ENCODE measurements at regions not wholly inside any gene's neighbourhood (a gene's known extent, or its start where the extent isn't known, plus 50 kb on each side); places are given as distances from the start of the nearest gene placed in this dataset.

GRCh38 chr3:24751020-24751419 is 256.4 kb upstream of the THRB start (continued):
- TF ChIP-seq POU5F1 (IDR thresholded peaks at IDR 0.05; ENCODE audit: low read depth, low read length) = no peak
- TF ChIP-seq, protein P1, sequence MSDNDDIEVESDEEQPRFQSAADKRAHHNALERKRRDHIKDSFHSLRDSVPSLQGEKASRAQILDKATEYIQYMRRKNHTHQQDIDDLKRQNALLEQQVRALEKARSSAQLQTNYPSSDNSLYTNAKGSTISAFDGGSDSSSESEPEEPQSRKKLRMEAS (IDR thresholded peaks at IDR 0.05) = no peak
- no peak for TF ChIP-seq SIN3A (conservative IDR thresholded peaks at IDR 0.05 in 1 of 2, IDR thresholded peaks at IDR 0.05 in 1 of 2; ENCODE audit: low read depth in 1 of 2, low read length in 2 of 2)

Measured in H1 (cell line).